Transverse colon (tissue), 4 donors: ENCODE measurements at regions not wholly inside any gene's neighbourhood (a gene's known extent, or its start where the extent isn't known, plus 50 kb on each side); places are given as distances from the start of the nearest gene placed in this dataset.

Experiments used
- DNase-seq: peaks from one replicate; pipeline ENCODE4 v3.0.0-alpha.2; 2019
- H3K27ac ChIP-seq, 4 donors: fragments of 200-600 bp; sonication (generic); 2 replicates each; pipeline ENCODE4 v1.5.1; 2016 to 2018; ENCODE audit warnings: inconsistent platforms in 4 of 4
- H3K27me3 ChIP-seq: fragments of 200-600 bp; sonication (generic); 2 replicates; pipeline ENCODE4 v1.5.1; 2017; ENCODE audit warnings: inconsistent platforms
- H3K36me3 ChIP-seq, 4 donors: fragments of 200-600 bp; sonication (generic); 2 replicates each; pipeline ENCODE4 v1.5.1; 2017 to 2019; ENCODE audit warnings: inconsistent platforms in 4 of 4
- H3K4me1 ChIP-seq, 4 donors: fragments of 200-600 bp; sonication (generic); 2 replicates each; pipeline ENCODE4 v1.5.1; 2017 to 2020; ENCODE audit warnings: inconsistent platforms in 4 of 4
- H3K4me3 ChIP-seq, 4 donors: fragments of 200-600 bp; sonication (generic); 1 replicate in 1 of 4; 2 replicates in 3 of 4; pipeline versions ENCODE4 v1.5.1 to v1.6.1; 2017 to 2019; ENCODE audit warnings: inconsistent platforms in 4 of 4
- H3K9me3 ChIP-seq, 2 donors: fragments of 200-600 bp; sonication (generic); 2 replicates each; pipeline ENCODE4 v1.5.1; 2017 to 2019; ENCODE audit warnings: inconsistent platforms in 2 of 2
- EP300 ChIP-seq: sonication (generic); formaldehyde crosslinking; IDR thresholded peaks from one replicate; pipeline ENCODE4 v1.6.1; 2017; ENCODE audit warnings: antibody characterized with exemption, low read depth
- POLR2A ChIP-seq: fragments of 450-650 bp; IDR thresholded peaks from one replicate; pipeline ENCODE4 v1.6.1; 2016; ENCODE audit warnings: antibody characterized with exemption, mild to moderate bottlenecking, moderate library complexity
- POLR2AphosphoS5 ChIP-seq, 3 donors: sonication (generic); formaldehyde crosslinking; IDR thresholded peaks; one replicate each; pipeline ENCODE4 v1.6.1; 2016; ENCODE audit warnings: antibody characterized with exemption in 3 of 3
- WGBS, 2 donors: methylation state at CpG; one replicate each; pipeline ENCODE4 v1.1.5; 2018; ENCODE audit warnings: low coverage in 1 of 2; 5-methylcytosine and 5-hydroxymethylcytosine counted together
- in situ Hi-C, 4 donors: fragments of 200-750 bp; cut with MboI; loops; one replicate each; pipeline versions ENCODE4 v1.15.0 to v1.15.1; 2017; ENCODE audit warnings: low sequenced_read_pairs in 3 of 4, low pct_ligation_motif_present in 1 of 4, low pct_unique_long_range_greater_than_20kb in 1 of 4
- intact Hi-C: fragments of 100-400 bp; cut with DNase I; formaldehyde crosslinking; loops from one replicate; pipeline ENCODE4 v1.15.1; 2023; ENCODE audit warnings: low total_unique reads
- TF ChIP-seq, protein P1 (sequence below), 5 experiments: fragments of 200-600 bp in 3 of 5; fragments of 450-650 bp in 2 of 5; sonication (generic) in 3 of 5; IDR thresholded peaks; 1 replicate in 2 of 5; 2 replicates in 3 of 5; pipeline ENCODE4 v1.5.1; 2016 to 2017; ENCODE audit warnings: antibody characterized with exemption in 5 of 5, inconsistent platforms in 3 of 5, mild to moderate bottlenecking in 2 of 5, moderate library complexity in 1 of 5

DNA sequence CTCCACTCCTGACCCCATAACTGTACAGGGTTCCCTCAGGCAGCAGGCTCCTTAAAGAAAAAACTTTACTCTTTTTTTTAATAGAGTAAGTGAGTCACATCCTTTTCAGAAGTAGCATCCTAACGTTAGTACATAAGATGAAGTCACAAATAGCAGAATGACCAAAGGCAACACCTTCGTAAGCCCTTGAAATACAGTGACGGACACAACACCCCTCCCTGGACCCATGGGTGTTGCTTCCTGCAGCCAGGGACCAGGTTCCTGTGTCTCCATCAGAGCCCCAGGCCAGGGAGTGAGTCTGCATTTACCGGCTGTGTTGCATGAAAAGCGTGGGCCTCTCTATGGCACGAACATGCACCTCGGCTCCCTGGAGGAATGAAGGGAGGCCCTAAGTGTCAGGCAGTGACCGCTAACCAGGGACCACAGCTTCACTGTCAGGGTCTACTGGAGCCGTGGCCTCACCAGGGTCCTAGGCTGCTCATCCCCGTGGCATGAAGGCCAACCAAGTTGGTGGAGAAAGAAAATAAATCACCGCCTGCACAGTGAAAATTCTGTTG is 340.0 kb upstream of the SFSWAP start:
- H3K36me3 ChIP-seq: no peaks in the 10 kb centered on the region
- no peaks in the 10 kb centered on the region for H3K4me1 ChIP-seq
- no peaks in the 10 kb centered on the region for H3K9me3 ChIP-seq
- TF ChIP-seq POLR2A: no peak
- H3K27ac ChIP-seq: no peak overlapping the region
- in situ Hi-C loops (no loop called here), intact Hi-C loops (no loop called here)
- H3K4me3 ChIP-seq: no peak overlapping the region
- no peak for DNase-seq
- no peaks in the 10 kb centered on the region for H3K27me3 ChIP-seq
- WGBS, 2 donors: 79 to 100% methylated on average over 2 to 11 of the region's 11 CpGs

DNA sequence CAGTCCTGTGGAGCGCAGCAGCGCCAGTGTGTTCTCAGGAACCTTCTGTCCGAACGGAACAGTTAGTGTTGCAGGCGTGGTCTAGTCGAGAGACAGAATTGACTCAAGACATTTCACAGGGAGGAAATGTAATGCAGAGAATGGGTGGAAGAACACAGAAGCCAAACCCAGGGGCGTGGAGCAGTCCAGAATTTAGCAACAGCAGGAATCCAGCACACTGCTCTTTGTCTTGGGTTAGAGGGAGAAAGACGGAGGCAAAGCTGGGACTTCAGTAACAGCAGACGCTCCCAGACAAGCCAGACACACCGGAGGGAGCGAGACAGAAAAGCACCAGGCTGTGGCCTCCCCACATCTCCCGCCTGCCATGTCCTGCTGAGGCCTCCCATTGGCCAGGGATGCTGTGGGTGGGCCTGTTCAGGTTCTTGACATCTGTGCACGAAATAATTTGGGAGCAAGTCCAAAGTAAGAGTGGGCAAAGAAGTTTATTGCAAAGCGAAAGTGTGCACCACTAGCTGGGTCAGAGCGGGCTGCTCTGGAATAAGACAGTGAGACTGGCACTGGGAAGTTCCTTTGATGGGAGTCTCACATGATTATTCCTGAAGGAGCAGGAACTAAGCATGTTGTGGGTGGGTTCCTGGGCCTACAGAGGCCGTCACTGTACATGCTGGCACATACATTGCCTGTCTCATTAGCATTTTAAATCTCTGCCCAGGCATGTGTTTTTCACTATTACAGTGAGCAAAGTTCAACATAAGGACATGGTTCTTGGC is 339.3 kb upstream of the SFSWAP start:
- in situ Hi-C loops (no loop called here), intact Hi-C loops (no loop called here)
- Histone ChIP-seq H3K4me3 (no peak overlapping the region), H3K36me3 (no peaks in the 10 kb centered on the region), H3K27me3 (no peaks in the 10 kb centered on the region), H3K9me3 (no peaks in the 10 kb centered on the region), H3K4me1 (no peaks in the 10 kb centered on the region), H3K27ac (no peak overlapping the region)
- WGBS, 2 donors: 67 to 78% methylated on average over 5 to 16 of the region's 16 CpGs
- DNase-seq: no peak
- TF ChIP-seq EP300 (no peak), POLR2A (no peak), POLR2AphosphoS5 (IDR thresholded peaks at IDR 0.05) (no peak)
- TF ChIP-seq, protein P1, sequence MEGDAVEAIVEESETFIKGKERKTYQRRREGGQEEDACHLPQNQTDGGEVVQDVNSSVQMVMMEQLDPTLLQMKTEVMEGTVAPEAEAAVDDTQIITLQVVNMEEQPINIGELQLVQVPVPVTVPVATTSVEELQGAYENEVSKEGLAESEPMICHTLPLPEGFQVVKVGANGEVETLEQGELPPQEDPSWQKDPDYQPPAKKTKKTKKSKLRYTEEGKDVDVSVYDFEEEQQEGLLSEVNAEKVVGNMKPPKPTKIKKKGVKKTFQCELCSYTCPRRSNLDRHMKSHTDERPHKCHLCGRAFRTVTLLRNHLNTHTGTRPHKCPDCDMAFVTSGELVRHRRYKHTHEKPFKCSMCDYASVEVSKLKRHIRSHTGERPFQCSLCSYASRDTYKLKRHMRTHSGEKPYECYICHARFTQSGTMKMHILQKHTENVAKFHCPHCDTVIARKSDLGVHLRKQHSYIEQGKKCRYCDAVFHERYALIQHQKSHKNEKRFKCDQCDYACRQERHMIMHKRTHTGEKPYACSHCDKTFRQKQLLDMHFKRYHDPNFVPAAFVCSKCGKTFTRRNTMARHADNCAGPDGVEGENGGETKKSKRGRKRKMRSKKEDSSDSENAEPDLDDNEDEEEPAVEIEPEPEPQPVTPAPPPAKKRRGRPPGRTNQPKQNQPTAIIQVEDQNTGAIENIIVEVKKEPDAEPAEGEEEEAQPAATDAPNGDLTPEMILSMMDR (IDR thresholded peaks at IDR 0.05): no peak

DNA sequence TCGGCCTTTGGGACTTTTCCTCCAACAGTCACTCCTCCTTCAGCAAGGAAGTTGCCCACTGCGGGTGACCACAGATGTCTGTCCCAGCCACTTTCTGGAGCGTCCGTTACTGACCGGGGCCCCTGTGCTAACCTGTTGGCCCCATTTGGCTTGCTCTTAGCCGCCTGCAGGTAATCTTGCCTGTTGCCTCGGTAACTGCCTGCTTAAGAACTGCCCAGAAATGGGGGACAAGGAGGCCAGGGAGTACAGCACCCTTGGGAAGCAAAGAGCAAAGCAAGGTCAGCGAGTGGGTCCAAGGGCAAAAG is 338.8 kb upstream of the SFSWAP start:
- WGBS, 2 donors: 58% methylated on average over 8 of the region's 8 CpGs; no CpG with 5 or more reads in 1 of the 2 donors
- no peaks in the 10 kb centered on the region for H3K9me3 ChIP-seq
- in situ Hi-C loops: no loop called here
- H3K4me3 ChIP-seq: no peak overlapping the region
- H3K27ac ChIP-seq: no peak overlapping the region
- TF ChIP-seq EP300 (no peak), POLR2A (no peak), POLR2AphosphoS5 (IDR thresholded peaks at IDR 0.05) (no peak)
- TF ChIP-seq, protein P1 (IDR thresholded peaks at IDR 0.05): no peak
- no peaks in the 10 kb centered on the region for H3K4me1 ChIP-seq
- intact Hi-C loops: no loop called here
- no peaks in the 10 kb centered on the region for H3K36me3 ChIP-seq
- H3K27me3 ChIP-seq: no peaks in the 10 kb centered on the region
- no peak for DNase-seq

DNA sequence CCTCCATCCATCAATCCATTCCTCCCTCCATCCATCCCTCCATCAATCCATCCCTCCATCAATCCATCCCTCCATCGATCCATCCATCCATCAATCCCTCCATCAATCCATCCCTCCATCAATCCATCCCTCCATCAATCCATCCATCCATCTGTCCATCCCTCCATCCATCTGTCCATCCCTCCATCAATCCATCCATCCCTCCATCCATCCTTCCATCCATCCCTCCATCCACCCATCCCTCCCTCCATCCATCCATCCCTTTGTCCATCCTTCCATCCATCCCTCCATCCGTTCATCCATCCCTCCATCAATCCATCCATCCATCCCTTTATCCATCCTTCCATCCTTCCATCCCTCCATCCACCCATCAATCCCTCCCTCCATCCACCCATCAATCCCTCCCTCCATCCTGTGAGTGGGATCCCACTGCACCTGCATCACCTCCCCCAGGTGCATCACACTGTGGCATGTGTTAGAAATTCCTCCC is 338.1 kb upstream of the SFSWAP start:
- TF ChIP-seq POLR2A (no peak), POLR2AphosphoS5 (IDR thresholded peaks at IDR 0.05) (no peak), EP300 (no peak)
- TF ChIP-seq, protein P1 (IDR thresholded peaks at IDR 0.05): no peak
- in situ Hi-C loops: no loop called here
- intact Hi-C loops: no loop called here
- Histone ChIP-seq H3K36me3 (no peaks in the 10 kb centered on the region), H3K4me3 (no peak overlapping the region), H3K27me3 (no peaks in the 10 kb centered on the region), H3K4me1 (no peaks in the 10 kb centered on the region), H3K9me3 (no peaks in the 10 kb centered on the region), H3K27ac (no peak overlapping the region)
- no peak for DNase-seq
- 75 to 90% methylated on average over 2 of the region's 2 CpGs for WGBS, 2 donors
